GM19023 (cell line): ENCODE measurements at regions not wholly inside any gene's neighbourhood (a gene's known extent, or its start where the extent isn't known, plus 50 kb on each side); places are given as distances from the start of the nearest gene placed in this dataset.
"Not testable (repeated sequence)": the region's sequence is repeated elsewhere in the genome, so short reads cannot be mapped to it uniquely, and the experiment has no call there.

ENCODE experiments used
- ATAC-seq: cut with Tn5 transposase; IDR thresholded peaks from one replicate; pipeline ENCODE4 v1.9.1; 2021; ENCODE audit warnings: mild to moderate bottlenecking, moderate library complexity; ENCODE audit not compliant: unreplicated experiment

- ATAC-seq, result no peak
Measured at GRCh38 chr6:170003451-170004160, 252.2 kb downstream of the ERMARD start.

- ATAC-seq, result no peak
Measured at GRCh38 chr6:170003027-170003426, 251.6 kb downstream of the ERMARD start.

GRCh38 chr6:170001782-170002181, 250.4 kb downstream of the ERMARD start:
- ATAC-seq, result not testable (repeated sequence)

- ATAC-seq, result no peak
Measured at GRCh38 chr6:170000071-170000843, 248.8 kb downstream of the ERMARD start.

GRCh38 chr6:169999367-169999766, 247.9 kb downstream of the ERMARD start:
- ATAC-seq, result no peak

GRCh38 chr6:169998457-169998856, 247.0 kb downstream of the ERMARD start:
- ATAC-seq, result no peak

- no peak for ATAC-seq
Measured at GRCh38 chr6:169997930-169998218, 246.5 kb downstream of the ERMARD start.

- ATAC-seq, result no peak
Measured at GRCh38 chr6:169997187-169997929, 245.9 kb downstream of the ERMARD start.

GRCh38 chr6:169996378-169997051, 245.1 kb downstream of the ERMARD start:
- no peak for ATAC-seq

GRCh38 chr6:169994739-169995138, 243.3 kb downstream of the ERMARD start:
- no peak for ATAC-seq

GRCh38 chr6:169993861-169994481, 242.5 kb downstream of the ERMARD start:
- no peak for ATAC-seq

- ATAC-seq, result no peak
Measured at GRCh38 chr6:169991913-169992312, 240.5 kb downstream of the ERMARD start.

GRCh38 chr6:169991031-169991390, 239.6 kb downstream of the ERMARD start:
- no peak for ATAC-seq

GRCh38 chr6:169990095-169991030, 238.9 kb downstream of the ERMARD start:
- ATAC-seq, result no peak

- ATAC-seq, result no peak
Measured at GRCh38 chr6:169989594-169989993, 238.2 kb downstream of the ERMARD start.

GRCh38 chr6:169988769-169989550, 237.5 kb downstream of the ERMARD start:
- ATAC-seq, result no peak

GRCh38 chr6:169986848-169987498, 235.6 kb downstream of the ERMARD start:
- no peak for ATAC-seq

- no peak for ATAC-seq
Measured at GRCh38 chr6:169986171-169986847, 234.9 kb downstream of the ERMARD start.
